ENCODE measurements at regions not wholly inside any gene's neighbourhood (a gene's known extent, or its start where the extent isn't known, plus 50 kb on each side); places are given as distances from the start of the nearest gene placed in this dataset.

- Histone ChIP-seq H3K27me3 (replicated peaks) (no peaks in the 10 kb centered on the region), H3K27ac (no peak overlapping the region), H3K4me3 (ENCODE audit: low read depth, low read length) (no peak overlapping the region), H3K36me3 (replicated peaks) (no peaks in the 10 kb centered on the region)
- no peak for TF ChIP-seq CTCF (IDR thresholded peaks at IDR 0.05; ENCODE audit: low read depth, low read length, missing control alignments)
- no peak for DNase-seq
- in situ Hi-C loops (cut with HindIII; ENCODE audit: low pct_ligation_motif_present, low sequenced_read_pairs) = no loop called here
Measured at GRCh38 chr20:50253101-50253500, 62.5 kb downstream of the CEBPB start.

- H3K27me3 ChIP-seq (replicated peaks) = no peaks in the 10 kb centered on the region
- H3K27ac ChIP-seq = no peak overlapping the region
- H3K36me3 ChIP-seq (replicated peaks) = no peaks in the 10 kb centered on the region
- no peak overlapping the region for H3K4me3 ChIP-seq (ENCODE audit: low read depth, low read length)
- in situ Hi-C loops (cut with HindIII; ENCODE audit: low pct_ligation_motif_present, low sequenced_read_pairs) = no loop called here
- no peak for DNase-seq
- no peak for TF ChIP-seq CTCF (IDR thresholded peaks at IDR 0.05; ENCODE audit: low read depth, low read length, missing control alignments)
Measured at GRCh38 chr20:50254466-50255079, 63.9 kb downstream of the CEBPB start.

GRCh38 chr20:50256577-50256976 lies 65.9 kb downstream of the CEBPB start:
- TF ChIP-seq CTCF (IDR thresholded peaks at IDR 0.05; ENCODE audit: low read depth, low read length, missing control alignments) = peak; percentile 13
- in situ Hi-C loops (cut with HindIII; ENCODE audit: low pct_ligation_motif_present, low sequenced_read_pairs) = no loop called here
- DNase-seq = no peak

GRCh38 chr20:50257860-50258259 lies 67.2 kb downstream of the CEBPB start:
- in situ Hi-C loops (cut with HindIII; ENCODE audit: low pct_ligation_motif_present, low sequenced_read_pairs) = no loop called here
- H3K27me3 ChIP-seq (replicated peaks) = no peaks in the 10 kb centered on the region
- TF ChIP-seq CTCF (IDR thresholded peaks at IDR 0.05; ENCODE audit: low read depth, low read length, missing control alignments) = no peak

More at GRCh38 chr20:50256577-50256976, 65.9 kb downstream of the CEBPB start:
- Histone ChIP-seq H3K27me3 (replicated peaks) (no peaks in the 10 kb centered on the region), H3K27ac (no peak overlapping the region), H3K4me3 (ENCODE audit: low read depth, low read length) (no peak overlapping the region), H3K36me3 (replicated peaks) (no peaks in the 10 kb centered on the region)

GRCh38 chr20:50258790-50259483 lies 68.3 kb downstream of the CEBPB start:
- Histone ChIP-seq H3K36me3 (replicated peaks) (no peaks in the 10 kb centered on the region), H3K27ac (no peak overlapping the region), H3K27me3 (replicated peaks) (no peaks in the 10 kb centered on the region), H3K4me3 (ENCODE audit: low read depth, low read length) (no peak overlapping the region)
- in situ Hi-C loops (cut with HindIII; ENCODE audit: low pct_ligation_motif_present, low sequenced_read_pairs) = no loop called here
- DNase-seq = no peak
- TF ChIP-seq CTCF (IDR thresholded peaks at IDR 0.05; ENCODE audit: low read depth, low read length, missing control alignments) = no peak

More at GRCh38 chr20:50257860-50258259, 67.2 kb downstream of the CEBPB start:
- H3K27ac ChIP-seq = no peak overlapping the region
- H3K36me3 ChIP-seq (replicated peaks) = no peaks in the 10 kb centered on the region
- DNase-seq = no peak
- no peak overlapping the region for H3K4me3 ChIP-seq (ENCODE audit: low read depth, low read length)
